Endothelial cell of umbilical vein (primary cell): ENCODE measurements at regions not wholly inside any gene's neighbourhood (a gene's known extent, or its start where the extent isn't known, plus 50 kb on each side); places are given as distances from the start of the nearest gene placed in this dataset.

ENCODE experiments used
- BruUV-seq: library from RNA; stranded (reverse); fragments of 400-500 nt; replicated peaks from 2 replicates; lab custom pipeline; 2021; lab: Mats Ljungman, UMichigan
- CTCF ChIA-PET: fragments of 300-600, 350-600 bp; sonication (Branson Sonifier 250); formaldehyde crosslinking; loops from one replicate; lab custom pipeline; 2021; ENCODE audit warnings: antibody characterized with exemption, inconsistent platforms; lab: Charles Lee
- POLR2A ChIA-PET: fragments of 300-600, 350-600 bp; sonication (Branson Sonifier 250); formaldehyde crosslinking; loops from one replicate; lab custom pipeline; 2021; ENCODE audit warnings: antibody characterized with exemption, inconsistent platforms; lab: Charles Lee
- DNase-seq: peaks from one replicate; pipeline ENCODE4 v3.0.0-alpha.2; 2011; ENCODE audit warnings: low read depth, low spot score
- FAIRE-seq: peaks from 2 replicates; lab custom pipeline; 2011; peaks lifted over from hg19 to GRCh38; lab: Jason Lieb, UNC
- H2AFZ ChIP-seq: 2 replicates; pipeline ENCODE4 v1.6.0; 2012; ENCODE audit warnings: low read depth, low read length, control low read depth, inconsistent platforms
- H3K27ac ChIP-seq: 2 replicates; pipeline ENCODE4 v1.5.1; 2011; ENCODE audit warnings: low read depth, mild to moderate bottlenecking, control low read depth, low read length, moderate library complexity; ENCODE audit not compliant: insufficient read depth
- H3K27me3 ChIP-seq, 2 experiments: 2 replicates each; pipeline versions ENCODE4 v1.6.0 to v1.6.1; 2011; ENCODE audit warnings: low read length in 2 of 2, mixed read lengths in 1 of 2; ENCODE audit not compliant: control insufficient read depth in 2 of 2, insufficient read depth in 2 of 2
- H3K36me3 ChIP-seq, 2 experiments: 2 replicates in 1 of 2; 3 replicates in 1 of 2; pipeline ENCODE4 v1.5.1; 2011; ENCODE audit warnings: low read length in 2 of 2, mild to moderate bottlenecking in 1 of 2, moderate library complexity in 1 of 2; ENCODE audit not compliant: control insufficient read depth in 2 of 2, insufficient read depth in 2 of 2; ENCODE audit errors: extremely low read depth in 1 of 2
- H3K4me1 ChIP-seq: 3 replicates; pipeline ENCODE4 v1.5.1; 2011; ENCODE audit warnings: mild to moderate bottlenecking, low read length; ENCODE audit not compliant: control insufficient read depth, insufficient read depth; ENCODE audit errors: extremely low read depth
- H3K4me2 ChIP-seq: 2 replicates; pipeline ENCODE4 v1.6.1; 2011; ENCODE audit warnings: low read length, control low read depth, mixed read lengths; ENCODE audit not compliant: insufficient read depth
- H3K4me3 ChIP-seq, 3 experiments: fragments of 200-600 bp in 1 of 3; sonication (generic), shearing (Covaris generic) in 1 of 3; replicated peaks in 1 of 3; 2 replicates each; pipeline ENCODE4 v1.5.1; 2011 to 2016; ENCODE audit warnings: control low read depth in 3 of 3, low read length in 3 of 3, mild to moderate bottlenecking in 2 of 3, inconsistent platforms in 1 of 3, low read depth in 1 of 3, moderate library complexity in 1 of 3; ENCODE audit not compliant: insufficient read depth in 1 of 3
- H3K79me2 ChIP-seq: 2 replicates; pipeline ENCODE4 v1.6.0; 2012; ENCODE audit warnings: low read length, inconsistent platforms; ENCODE audit not compliant: control insufficient read depth, insufficient read depth
- H3K9ac ChIP-seq: replicated peaks from 2 replicates; pipeline ENCODE3; 2011; ENCODE audit warnings: low read length, control low read depth; ENCODE audit not compliant: insufficient read depth; ENCODE audit errors: extremely low read depth
- H3K9me1 ChIP-seq: replicated peaks from 3 replicates; pipeline ENCODE4 v1.6.0; 2011; ENCODE audit warnings: mild to moderate bottlenecking, low read length; ENCODE audit not compliant: control insufficient read depth, insufficient read depth; ENCODE audit errors: extremely low read depth
- H3K9me3 ChIP-seq: replicated peaks from 2 replicates; pipeline ENCODE4 v1.5.1; 2012; ENCODE audit warnings: low read length, inconsistent platforms; ENCODE audit not compliant: control insufficient read depth, insufficient read depth
- H4K20me1 ChIP-seq: replicated peaks from 2 replicates; pipeline ENCODE3; 2011; ENCODE audit warnings: mild to moderate bottlenecking, low read length; ENCODE audit not compliant: control insufficient read depth, insufficient read depth; ENCODE audit errors: extremely low read depth
- EZH2 ChIP-seq: IDR thresholded peaks from 2 replicates; pipeline ENCODE4 v1.6.1; 2012; ENCODE audit warnings: borderline replicate concordance, low read depth, mild to moderate bottlenecking, moderate library complexity, low read length, inconsistent platforms; ENCODE audit not compliant: severe bottlenecking
- FOS ChIP-seq: IDR thresholded peaks from 2 replicates; pipeline ENCODE4 v1.6.1; 2011; ENCODE audit warnings: mild to moderate bottlenecking, low read length, moderate library complexity, borderline replicate concordance; ENCODE audit not compliant: insufficient read depth
- GATA2 ChIP-seq: IDR thresholded peaks from 2 replicates; pipeline ENCODE4 v1.7.0; 2011; ENCODE audit warnings: low read depth, mild to moderate bottlenecking, moderate library complexity, mixed read lengths, low read length; ENCODE audit not compliant: insufficient read length, insufficient read depth
- JUN ChIP-seq: IDR thresholded peaks from 2 replicates; pipeline ENCODE4 v1.6.1; 2011; ENCODE audit warnings: borderline replicate concordance, low read depth; ENCODE audit not compliant: insufficient read length, insufficient read depth
- MYC ChIP-seq: IDR thresholded peaks from one replicate; pipeline ENCODE4 v1.6.1; 2011; ENCODE audit warnings: mild to moderate bottlenecking, low read depth, low read length
- POLR2A ChIP-seq: IDR thresholded peaks from 2 replicates; pipeline ENCODE4 v1.6.1; 2012; ENCODE audit warnings: low read depth, mild to moderate bottlenecking, control low read depth, low read length
- POLR2AphosphoS5 ChIP-seq: IDR thresholded peaks from 2 replicates; pipeline ENCODE4 v1.6.1; 2012; ENCODE audit warnings: low read depth, mild to moderate bottlenecking, control low read depth, low read length, moderate library complexity; ENCODE audit not compliant: insufficient read depth
- dilution Hi-C: fragments of 300-500 bp; cut with MboI; formaldehyde crosslinking; loops from one replicate; pipeline ENCODE4 v1.15.0; 2019; ENCODE audit warnings: low sequenced_read_pairs; ENCODE audit not compliant: extremely low pct_ligation_motif_present
- intact Hi-C: fragments of 100-400 bp; cut with micrococcal nuclease; formaldehyde crosslinking; loops from one replicate; pipeline ENCODE4 v1.10.0; 2022
- TF ChIP-seq, protein P1 (sequence below), 2 donors: IDR thresholded peaks; 1 replicate in 1 of 2; 2 replicates in 1 of 2; pipeline ENCODE4 v1.5.1; 2011; ENCODE audit warnings: low read length in 2 of 2, mild to moderate bottlenecking in 2 of 2, moderate library complexity in 2 of 2, control low read depth in 1 of 2, inconsistent platforms in 1 of 2, low read depth in 1 of 2; ENCODE audit not compliant: insufficient read depth in 1 of 2; ENCODE audit errors: extremely low read depth in 1 of 2
- TF ChIP-seq, protein P2 (sequence below): IDR thresholded peaks from 2 replicates; pipeline ENCODE4 v1.6.1; 2011; ENCODE audit not compliant: insufficient read depth, insufficient read length

DNA sequence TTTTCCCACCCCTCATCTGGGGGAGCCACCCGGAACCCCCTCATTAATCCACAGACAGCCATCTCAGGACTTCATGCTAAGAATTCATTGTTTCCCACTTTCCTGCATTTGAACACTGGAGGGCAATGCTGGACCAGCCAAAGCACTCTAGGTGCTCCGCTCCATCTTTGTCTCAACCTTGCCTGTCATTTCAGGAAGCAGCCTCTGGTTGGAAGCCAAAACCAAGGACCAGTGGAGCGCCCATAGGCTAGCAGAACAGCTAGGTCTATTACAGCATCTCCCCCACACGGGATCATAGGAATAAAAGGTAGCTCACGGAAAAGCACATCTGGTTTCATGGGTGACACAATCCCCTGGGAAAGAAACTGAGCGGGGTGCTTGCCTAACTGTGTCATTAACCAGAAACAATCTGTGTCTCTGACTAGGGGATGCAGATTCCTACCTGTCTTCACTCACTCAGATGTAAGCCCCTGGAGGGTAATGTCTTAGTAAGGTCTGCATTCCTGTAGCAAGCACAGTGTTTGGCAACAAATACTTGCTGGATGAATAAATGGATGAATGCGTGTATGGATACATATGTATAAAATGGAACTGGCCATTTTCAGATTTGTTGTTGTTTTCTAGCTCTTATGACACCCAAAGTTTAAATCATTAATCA is 197.0 kb downstream of the DAD1 start:
- no peaks in the 10 kb centered on the region for H3K9me3 ChIP-seq
- H4K20me1 ChIP-seq, result no peaks in the 10 kb centered on the region
- FAIRE-seq (peak; percentile 93), DNase-seq (peak; percentile 78)
- dilution Hi-C loops, result no loop called here
- H3K27me3 ChIP-seq, result peaks cover 9 to 13% of the 10 kb centered on the region in 2 experiments
- no peak for TF ChIP-seq POLR2A
- TF ChIP-seq, protein P1, sequence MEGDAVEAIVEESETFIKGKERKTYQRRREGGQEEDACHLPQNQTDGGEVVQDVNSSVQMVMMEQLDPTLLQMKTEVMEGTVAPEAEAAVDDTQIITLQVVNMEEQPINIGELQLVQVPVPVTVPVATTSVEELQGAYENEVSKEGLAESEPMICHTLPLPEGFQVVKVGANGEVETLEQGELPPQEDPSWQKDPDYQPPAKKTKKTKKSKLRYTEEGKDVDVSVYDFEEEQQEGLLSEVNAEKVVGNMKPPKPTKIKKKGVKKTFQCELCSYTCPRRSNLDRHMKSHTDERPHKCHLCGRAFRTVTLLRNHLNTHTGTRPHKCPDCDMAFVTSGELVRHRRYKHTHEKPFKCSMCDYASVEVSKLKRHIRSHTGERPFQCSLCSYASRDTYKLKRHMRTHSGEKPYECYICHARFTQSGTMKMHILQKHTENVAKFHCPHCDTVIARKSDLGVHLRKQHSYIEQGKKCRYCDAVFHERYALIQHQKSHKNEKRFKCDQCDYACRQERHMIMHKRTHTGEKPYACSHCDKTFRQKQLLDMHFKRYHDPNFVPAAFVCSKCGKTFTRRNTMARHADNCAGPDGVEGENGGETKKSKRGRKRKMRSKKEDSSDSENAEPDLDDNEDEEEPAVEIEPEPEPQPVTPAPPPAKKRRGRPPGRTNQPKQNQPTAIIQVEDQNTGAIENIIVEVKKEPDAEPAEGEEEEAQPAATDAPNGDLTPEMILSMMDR (IDR thresholded peaks at IDR 0.05; ENCODE audit: extremely low read depth in 1 of 2, insufficient read depth in 1 of 2, low read depth in 1 of 2, low read length in 2 of 2), result peak; percentile 70 to 71
- CTCF ChIA-PET, result interaction anchor here (0.6 to 5.1 kb wide), 10 partner anchors 12 to 261 kb away, joined by 3 to 35 read pairs (median 4); no protein-coding TSS in a partner anchor
- H3K4me1 ChIP-seq, result peaks cover 6% of the 10 kb centered on the region
- H3K36me3 ChIP-seq, result no peaks in the 10 kb centered on the region
- intact Hi-C loops, result loop anchor here (1.0 kb wide), 5 partner anchors 40 to 261 kb away; no protein-coding TSS in a partner anchor
- no peak overlapping the region for H3K9ac ChIP-seq
- H3K4me3 ChIP-seq, result no peak overlapping the region
- no peak overlapping the region for H3K4me2 ChIP-seq
- no peaks in the 10 kb centered on the region for H3K79me2 ChIP-seq
- POLR2A ChIA-PET, result no interaction called here
- H3K9me1 ChIP-seq, result no peaks in the 10 kb centered on the region
- no peak overlapping the region for H2AFZ ChIP-seq
- H3K27ac ChIP-seq, result no peak overlapping the region
- no TSS peak for BruUV-seq

DNA sequence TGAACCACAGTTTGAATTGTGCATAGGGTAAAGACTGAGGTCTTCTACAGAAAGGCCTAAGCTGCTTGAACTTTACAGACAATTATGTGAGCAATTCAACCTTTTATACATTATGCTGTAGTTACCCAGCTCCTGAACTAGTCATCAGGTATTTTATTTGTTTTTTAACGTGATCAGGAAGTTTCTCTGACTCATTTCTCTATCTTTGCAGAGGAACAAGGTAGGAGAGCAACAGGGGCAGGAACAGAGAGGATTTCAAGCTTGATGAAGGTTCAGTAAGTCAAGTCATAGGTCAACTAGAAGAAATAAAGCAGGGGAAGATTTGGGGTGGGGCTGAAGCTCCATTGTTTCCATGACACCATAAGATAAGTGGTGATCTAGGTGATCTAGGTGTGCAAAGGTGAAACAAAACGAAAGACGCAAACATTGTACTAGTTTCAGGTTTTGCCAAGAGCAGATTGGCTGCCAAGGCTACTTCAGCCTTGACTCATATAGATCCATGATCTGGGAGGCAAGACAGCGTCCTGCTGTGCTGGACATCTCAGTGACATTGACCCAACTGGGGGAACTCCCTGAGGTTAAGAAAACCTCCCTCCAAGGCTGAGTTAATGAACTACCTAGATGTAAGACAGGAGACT is 198.1 kb downstream of the DAD1 start:
- no peaks in the 10 kb centered on the region for H4K20me1 ChIP-seq
- no peaks in the 10 kb centered on the region for H3K9me1 ChIP-seq
- no peak overlapping the region for H3K27ac ChIP-seq
- CTCF ChIA-PET, result interaction anchor here (0.7 to 5.1 kb wide), 18 partner anchors 9 to 595 kb away, joined by 3 to 82 read pairs (median 6); no protein-coding TSS in a partner anchor
- H3K36me3 ChIP-seq, result no peaks in the 10 kb centered on the region
- no peak overlapping the region for H3K9ac ChIP-seq
- no TSS peak for BruUV-seq
- TF ChIP-seq, protein P2, sequence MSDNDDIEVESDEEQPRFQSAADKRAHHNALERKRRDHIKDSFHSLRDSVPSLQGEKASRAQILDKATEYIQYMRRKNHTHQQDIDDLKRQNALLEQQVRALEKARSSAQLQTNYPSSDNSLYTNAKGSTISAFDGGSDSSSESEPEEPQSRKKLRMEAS, result no peak
- TF ChIP-seq JUN, result no peak
- TF ChIP-seq, protein P1 (IDR thresholded peaks at IDR 0.05; ENCODE audit: extremely low read depth in 1 of 2, insufficient read depth in 1 of 2, low read depth in 1 of 2, low read length in 2 of 2), result no peak
- no peak for TF ChIP-seq EZH2
- no peak for TF ChIP-seq GATA2
- no peak for TF ChIP-seq POLR2A
- TF ChIP-seq MYC, result no peak
- TF ChIP-seq FOS, result no peak
- no peak for TF ChIP-seq POLR2AphosphoS5
- no peak overlapping the region for H3K4me2 ChIP-seq
- no peak overlapping the region for H3K4me3 ChIP-seq
- DNase-seq (no peak), FAIRE-seq (peak; percentile 31)
- H3K4me1 ChIP-seq, result peaks cover 6% of the 10 kb centered on the region
- H3K9me3 ChIP-seq, result no peaks in the 10 kb centered on the region
- H3K27me3 ChIP-seq, result peaks cover 6 to 8% of the 10 kb centered on the region in 2 experiments
- no peaks in the 10 kb centered on the region for H3K79me2 ChIP-seq
- intact Hi-C loops (loop anchor here (1.0 kb wide), 2 partner anchors 41 to 262 kb away; no protein-coding TSS in a partner anchor), dilution Hi-C loops (no loop called here)
- POLR2A ChIA-PET, result no interaction called here
- H2AFZ ChIP-seq, result no peak overlapping the region
